NB4 (cell line): ENCODE measurements at regions not wholly inside any gene's neighbourhood (a gene's known extent, or its start where the extent isn't known, plus 50 kb on each side); places are given as distances from the start of the nearest gene placed in this dataset.
A peak's percentile ranks its signal among the peaks of the same experiment; 100 is the strongest.

Source experiments
- DNase-seq: peaks from one replicate; pipeline ENCODE4 v3.0.0; 2010; ENCODE audit warnings: low read depth
- H3K4me3 ChIP-seq: one replicate; pipeline ENCODE4 v1.5.1; 2011; ENCODE audit warnings: mild to moderate bottlenecking, low read depth, low read length, moderate library complexity
- CTCF ChIP-seq: IDR thresholded peaks from one replicate; pipeline ENCODE4 v1.5.1; 2012; ENCODE audit warnings: low read depth, low read length
- MAX ChIP-seq: IDR thresholded peaks from 2 replicates; pipeline ENCODE4 v1.6.1; 2011; ENCODE audit warnings: low read depth, low read length
- MYC ChIP-seq: IDR thresholded peaks from 2 replicates; pipeline ENCODE4 v1.6.1; 2011; ENCODE audit warnings: low read depth, low read length
- POLR2A ChIP-seq: IDR thresholded peaks from 2 replicates; pipeline ENCODE4 v1.6.1; 2011; ENCODE audit warnings: mild to moderate bottlenecking; ENCODE audit not compliant: insufficient read length; ENCODE audit errors: extremely low read depth

DNA sequence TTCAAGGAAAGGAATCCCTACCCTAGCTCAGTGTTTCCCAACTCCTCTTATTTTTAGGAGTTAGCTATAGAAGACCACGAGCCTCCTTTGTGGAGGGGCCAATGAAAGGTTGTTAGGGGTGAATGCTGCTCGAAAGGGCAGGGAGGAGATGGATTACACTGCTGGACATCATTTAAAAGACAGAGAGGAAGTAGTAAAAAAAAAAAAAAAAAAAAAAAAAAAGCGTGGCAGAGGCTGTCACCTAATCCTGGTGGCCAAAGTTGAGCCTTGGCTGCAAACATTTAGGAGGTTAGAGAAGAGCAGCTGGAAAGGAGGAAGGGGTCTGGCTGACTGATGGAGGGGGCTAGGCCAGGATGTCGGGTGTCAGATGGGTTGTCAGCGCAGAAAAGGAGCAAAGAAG, 139.0 kb upstream of the KLF7 start:
- H3K4me3 ChIP-seq: no peak overlapping the region
- no peak for DNase-seq
- TF ChIP-seq MAX (no peak), MYC (no peak), POLR2A (no peak)

DNA sequence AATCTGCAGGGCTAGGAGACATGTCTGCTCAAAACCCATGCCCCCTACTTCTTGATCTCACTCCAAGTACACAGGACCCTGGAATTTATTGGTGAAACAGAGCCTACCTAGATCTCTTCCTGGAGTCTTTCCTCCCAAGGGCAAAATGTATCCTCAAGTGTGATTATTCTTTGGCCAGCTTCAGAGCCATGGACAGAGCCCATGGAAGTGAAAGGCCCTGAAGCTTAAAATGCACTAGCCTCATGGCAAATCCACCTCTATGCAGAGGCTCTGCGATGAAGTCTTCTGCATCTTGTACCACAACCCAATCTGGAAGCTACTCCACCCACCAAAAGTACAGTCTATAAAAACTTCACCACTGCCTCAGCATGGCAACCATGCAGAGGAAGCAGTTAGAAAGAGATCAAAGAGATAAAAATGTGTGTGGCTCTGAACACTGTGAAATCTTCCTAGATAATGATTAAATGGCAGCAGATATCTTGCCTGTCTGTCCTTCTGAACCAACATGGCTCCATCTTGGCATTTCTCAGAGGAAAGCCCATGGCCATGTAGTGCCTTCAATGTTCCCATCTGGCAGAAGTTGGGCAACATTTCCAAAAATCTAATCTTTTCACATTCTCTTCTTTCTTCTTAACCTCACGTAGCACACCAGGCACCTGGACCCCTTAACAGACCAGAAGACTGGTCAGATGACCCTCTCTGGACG, 142.9 kb upstream of the KLF7 start:
- no peak overlapping the region for H3K4me3 ChIP-seq
- DNase-seq: no peak
- TF ChIP-seq POLR2A: no peak
- no peak for TF ChIP-seq MAX
- no peak for TF ChIP-seq CTCF
- no peak for TF ChIP-seq MYC

- TF ChIP-seq MYC: no peak; the same call in 1 of the 2 replicates
- TF ChIP-seq MAX: 0 out of 2 replicates have a peak, but pooled peaks have one; percentile 36
- TF ChIP-seq POLR2A: no peak
- TF ChIP-seq CTCF: no peak
- DNase-seq: peak; percentile 73
- no peak overlapping the region for H3K4me3 ChIP-seq
These were observed 145.7 kb upstream of the KLF7 start for GRCh38 chr2:207311316-207312005.

DNA sequence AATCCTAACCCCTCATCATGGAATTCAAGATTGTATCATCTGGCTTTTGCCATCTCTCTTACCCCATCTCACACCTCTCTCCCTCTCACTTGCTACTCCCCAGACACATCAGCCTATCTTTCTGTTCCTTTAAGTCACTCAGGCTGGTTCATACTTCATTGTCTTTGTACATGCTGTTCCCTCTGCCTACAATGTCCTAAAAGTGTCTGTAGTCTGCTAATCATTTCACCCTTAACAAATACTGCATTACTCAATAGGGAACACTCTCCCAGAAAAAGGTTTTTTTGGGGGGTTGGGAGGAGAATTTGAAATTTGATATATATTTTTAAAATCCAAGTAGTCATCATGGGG, 146.2 kb upstream of the KLF7 start:
- H3K4me3 ChIP-seq: no peak overlapping the region
- no peak for DNase-seq
- TF ChIP-seq MAX (no peak), CTCF (no peak), MYC (no peak), POLR2A (no peak)

- no peak for DNase-seq
- no peak overlapping the region for H3K4me3 ChIP-seq
- TF ChIP-seq MYC (no peak), MAX (no peak), POLR2A (no peak)
These were observed 148.2 kb upstream of the KLF7 start for GRCh38 chr2:207313947-207314346.

DNA sequence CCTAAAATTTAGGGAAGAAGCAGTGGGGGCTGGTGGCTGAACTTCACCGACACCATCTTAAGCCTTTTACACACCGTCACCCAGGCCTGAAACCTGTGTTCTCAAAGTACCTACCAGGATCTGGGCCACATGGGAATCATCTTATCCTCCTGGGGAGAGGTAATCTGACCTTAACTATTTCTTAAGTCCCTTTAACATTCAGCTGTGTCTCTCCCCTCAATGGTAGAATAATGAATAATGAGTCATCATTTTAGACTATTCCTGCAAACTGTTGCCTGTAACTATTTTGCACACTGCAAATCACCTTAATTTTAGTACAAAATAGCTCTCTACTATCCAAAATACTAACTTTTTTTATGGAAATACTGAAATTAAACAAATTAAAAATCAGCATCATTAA, 149.4 kb upstream of the KLF7 start:
- no peak for TF ChIP-seq CTCF
- TF ChIP-seq MYC: no peak
- no peak for TF ChIP-seq POLR2A
- TF ChIP-seq MAX: no peak
- H3K4me3 ChIP-seq: no peak overlapping the region
- no peak for DNase-seq

DNA sequence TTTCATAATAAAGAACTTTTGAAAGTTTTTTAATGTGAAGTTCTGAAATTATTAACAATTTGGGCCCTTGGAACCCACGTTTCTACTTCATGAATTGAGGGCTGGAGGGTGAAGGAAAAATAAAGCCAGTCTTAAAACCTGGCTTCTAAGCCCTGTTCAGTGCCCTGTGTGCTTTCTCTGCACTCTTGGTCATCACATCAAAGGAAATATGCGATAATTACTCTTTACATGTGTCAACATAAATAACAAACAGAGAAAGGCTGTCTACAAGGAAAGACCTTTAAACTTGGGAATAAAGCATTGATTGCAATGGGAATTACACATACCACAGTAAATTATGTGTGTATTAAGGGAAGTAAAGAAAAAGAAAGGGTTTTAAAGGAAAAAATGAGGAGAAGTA, 150.7 kb upstream of the KLF7 start:
- no peak for TF ChIP-seq MAX
- TF ChIP-seq POLR2A: no peak
- no peak for TF ChIP-seq MYC
- no peak for TF ChIP-seq CTCF
- no peak overlapping the region for H3K4me3 ChIP-seq
- no peak for DNase-seq
